Mucosa of rectum (tissue), 2 donors: ENCODE measurements at regions not wholly inside any gene's neighbourhood (a gene's known extent, or its start where the extent isn't known, plus 50 kb on each side); places are given as distances from the start of the nearest gene placed in this dataset.
"Not testable (repeated sequence)": the region's sequence is repeated elsewhere in the genome, so short reads cannot be mapped to it uniquely, and the experiment has no call there.

Experiments
- H3K27ac ChIP-seq, 2 donors: one replicate each; pipeline ENCODE4 v1.7.0; 2013; ENCODE audit warnings: inconsistent platforms in 2 of 2, low read depth in 2 of 2, low read length in 2 of 2
- H3K27me3 ChIP-seq, 2 donors: one replicate each; pipeline ENCODE4 v1.7.0; 2013; ENCODE audit warnings: low read length in 2 of 2; ENCODE audit not compliant: control insufficient read depth in 2 of 2, insufficient read depth in 2 of 2
- H3K36me3 ChIP-seq, 2 donors: one replicate each; pipeline ENCODE4 v1.7.0; 2013; ENCODE audit warnings: low read length in 2 of 2; ENCODE audit not compliant: control insufficient read depth in 2 of 2, insufficient read depth in 2 of 2
- H3K4me1 ChIP-seq, 2 donors: one replicate each; pipeline ENCODE4 v1.7.0; 2013; ENCODE audit warnings: low read length in 2 of 2, mild to moderate bottlenecking in 1 of 2; ENCODE audit not compliant: control insufficient read depth in 2 of 2, insufficient read depth in 2 of 2
- H3K4me3 ChIP-seq, 2 donors: one replicate each; pipeline ENCODE4 v1.7.0; 2013; ENCODE audit warnings: low read length in 2 of 2
- H3K9ac ChIP-seq, 2 donors: one replicate each; pipeline ENCODE4 v1.7.0; 2013; ENCODE audit warnings: low read length in 2 of 2, low read depth in 1 of 2, mild to moderate bottlenecking in 1 of 2
- H3K9me3 ChIP-seq, 2 donors: one replicate each; pipeline ENCODE4 v1.7.0; 2013; ENCODE audit warnings: low read length in 2 of 2; ENCODE audit not compliant: control insufficient read depth in 2 of 2
- donor health status: healthy.
- donor health status: Normal muscosa, but diverticular disease.

DNA sequence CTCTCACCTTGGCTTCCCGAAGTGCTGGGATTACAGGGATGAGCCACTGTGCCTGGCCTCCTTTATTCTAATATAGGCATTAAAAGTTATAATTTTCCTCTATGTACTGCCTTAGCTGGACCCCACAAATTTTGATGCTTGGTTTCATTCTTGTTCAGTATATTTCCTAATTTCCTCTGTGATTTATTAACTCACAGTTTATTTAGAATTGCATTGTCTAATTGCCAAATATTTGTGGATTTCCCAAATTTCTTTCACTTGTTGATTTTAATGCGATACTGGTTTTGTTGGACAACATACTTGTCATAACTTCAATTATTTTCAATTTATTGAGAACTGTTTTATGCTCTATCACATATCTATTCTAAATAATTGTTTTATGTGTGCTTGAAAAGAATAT is 366.0 kb downstream of the OMA1 start:
- no peak overlapping the region for H3K27ac ChIP-seq
- H3K9me3 ChIP-seq, result no peaks in the 10 kb centered on the region
- H3K9ac ChIP-seq, result no peak overlapping the region
- H3K36me3 ChIP-seq, result no peaks in the 10 kb centered on the region
- no peaks in the 10 kb centered on the region for H3K27me3 ChIP-seq
- H3K4me3 ChIP-seq, result no peak overlapping the region
- H3K4me1 ChIP-seq, result no peaks in the 10 kb centered on the region

DNA sequence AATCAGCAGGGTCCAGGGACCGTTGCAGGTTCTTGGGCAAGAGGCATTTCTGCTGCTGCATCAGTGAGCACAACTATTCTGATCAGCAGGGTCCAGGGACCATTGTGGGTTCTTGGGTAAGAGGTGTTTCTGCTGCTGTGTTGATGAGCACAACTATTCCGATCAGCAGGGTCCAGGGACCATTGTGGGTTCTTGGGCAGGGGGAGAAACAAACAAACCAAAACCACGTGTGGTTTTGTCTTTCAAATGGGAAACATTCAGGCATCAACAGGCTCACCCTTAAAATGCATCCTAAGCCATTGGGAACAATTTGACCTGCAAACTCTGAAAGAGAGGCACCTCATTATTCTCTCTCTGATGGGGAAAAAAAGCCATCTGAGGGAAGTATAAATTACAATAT is 377.4 kb downstream of the OMA1 start:
- not testable (repeated sequence) for H3K4me3 ChIP-seq, H3K36me3 ChIP-seq, H3K27ac ChIP-seq, H3K9ac ChIP-seq, H3K27me3 ChIP-seq, H3K4me1 ChIP-seq, H3K9me3 ChIP-seq

DNA sequence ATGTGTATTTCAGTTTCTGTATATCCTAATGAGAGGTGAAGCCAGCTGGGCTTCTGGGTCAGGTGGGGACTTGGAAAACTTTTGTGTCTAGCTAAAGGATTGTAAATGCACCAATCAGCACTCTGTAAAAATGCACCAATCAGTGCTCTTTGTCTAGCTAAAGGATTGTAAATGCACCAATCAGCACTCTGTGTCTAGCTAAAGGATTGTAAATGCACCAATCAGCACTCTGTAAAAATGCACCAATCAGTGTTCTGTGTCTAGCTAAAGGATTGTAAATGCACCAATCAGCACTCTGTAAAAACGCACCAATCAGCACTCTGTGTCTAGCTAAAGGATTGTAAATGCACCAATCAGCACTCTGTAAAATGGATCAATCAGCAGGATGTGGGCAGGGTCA is 379.4 kb downstream of the OMA1 start:
- H3K4me1 ChIP-seq, H3K27ac ChIP-seq, H3K4me3 ChIP-seq, H3K9me3 ChIP-seq, H3K36me3 ChIP-seq, H3K27me3 ChIP-seq, H3K9ac ChIP-seq: not testable (repeated sequence)

DNA sequence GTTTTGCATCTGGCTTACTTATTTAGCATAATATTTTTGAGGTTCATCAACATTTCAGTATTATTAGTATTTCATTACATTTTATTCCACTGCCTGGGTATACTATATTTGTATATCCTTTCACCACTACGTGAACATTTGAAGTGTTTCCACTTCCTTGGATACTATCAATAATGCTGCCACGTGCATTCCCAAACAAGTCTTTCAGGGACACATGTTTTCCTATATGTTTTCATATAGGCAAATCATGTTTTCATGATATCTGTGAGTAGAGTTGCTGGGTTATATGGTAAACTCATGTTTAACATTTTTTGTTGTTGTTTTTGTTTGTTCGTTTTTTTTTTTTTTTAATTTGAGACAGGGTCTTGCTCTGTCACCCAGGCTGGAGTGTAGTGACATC is 380.1 kb downstream of the OMA1 start:
- H3K9ac ChIP-seq, result no peak overlapping the region
- no peaks in the 10 kb centered on the region for H3K4me1 ChIP-seq
- H3K27ac ChIP-seq, result no peak overlapping the region
- no peak overlapping the region for H3K4me3 ChIP-seq
- no peaks in the 10 kb centered on the region for H3K9me3 ChIP-seq
- no peaks in the 10 kb centered on the region for H3K36me3 ChIP-seq
- no peaks in the 10 kb centered on the region for H3K27me3 ChIP-seq

DNA sequence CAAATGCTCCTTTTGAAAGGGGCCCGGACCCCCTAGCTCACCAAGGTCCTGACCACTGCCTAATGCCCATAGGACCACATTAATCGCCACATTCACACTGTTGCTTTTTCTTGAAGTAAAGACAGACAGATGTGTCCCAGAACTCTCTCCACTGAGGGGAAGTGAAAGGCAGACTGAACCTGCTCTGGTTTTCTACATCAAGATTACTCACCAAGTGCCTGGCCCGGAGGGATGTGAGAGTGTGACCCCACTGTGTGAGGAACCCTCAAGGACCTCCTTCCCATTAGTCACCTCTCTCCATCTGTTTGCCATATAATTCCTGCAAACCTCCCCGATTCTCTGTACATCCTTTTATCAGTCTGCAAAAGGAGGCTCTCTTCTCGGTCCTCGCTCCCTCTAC is 381.5 kb downstream of the OMA1 start:
- Histone ChIP-seq H3K4me1 (no peaks in the 10 kb centered on the region), H3K9me3 (no peaks in the 10 kb centered on the region), H3K36me3 (no peaks in the 10 kb centered on the region), H3K27ac (no peak overlapping the region), H3K4me3 (no peak overlapping the region), H3K9ac (no peak overlapping the region), H3K27me3 (no peaks in the 10 kb centered on the region)

DNA sequence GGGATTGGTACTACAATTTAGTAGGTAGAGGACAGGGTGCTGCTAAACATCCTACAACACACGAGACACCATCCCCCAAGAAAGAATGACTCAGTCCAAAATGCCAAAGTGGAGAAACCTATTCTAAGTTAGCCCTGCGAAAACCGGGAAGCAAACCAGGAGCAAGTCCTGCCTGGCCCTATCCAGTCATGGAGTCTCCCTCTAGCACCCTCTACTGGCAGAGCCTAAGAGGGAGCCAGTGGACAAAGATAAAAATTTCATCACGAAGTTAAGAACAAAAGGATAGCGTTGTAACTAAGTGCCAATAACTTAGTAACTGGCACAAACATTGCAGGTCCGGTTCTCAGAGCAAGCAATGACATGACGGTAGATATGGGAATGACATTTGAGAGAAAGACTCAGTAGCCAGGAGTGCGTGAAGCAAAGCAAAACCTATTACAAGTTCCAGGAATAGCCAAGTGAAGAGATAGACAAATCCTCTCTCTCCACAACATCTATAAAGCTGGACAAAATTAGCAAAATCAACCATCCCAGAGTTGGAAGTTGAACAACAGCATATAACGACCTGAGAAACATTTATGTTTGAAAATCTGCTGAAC is 383.5 kb downstream of the OMA1 start:
- Histone ChIP-seq H3K9ac (no peak overlapping the region), H3K36me3 (no peaks in the 10 kb centered on the region), H3K27me3 (no peaks in the 10 kb centered on the region), H3K27ac (no peak overlapping the region), H3K4me3 (no peak overlapping the region), H3K9me3 (no peaks in the 10 kb centered on the region), H3K4me1 (no peaks in the 10 kb centered on the region)

DNA sequence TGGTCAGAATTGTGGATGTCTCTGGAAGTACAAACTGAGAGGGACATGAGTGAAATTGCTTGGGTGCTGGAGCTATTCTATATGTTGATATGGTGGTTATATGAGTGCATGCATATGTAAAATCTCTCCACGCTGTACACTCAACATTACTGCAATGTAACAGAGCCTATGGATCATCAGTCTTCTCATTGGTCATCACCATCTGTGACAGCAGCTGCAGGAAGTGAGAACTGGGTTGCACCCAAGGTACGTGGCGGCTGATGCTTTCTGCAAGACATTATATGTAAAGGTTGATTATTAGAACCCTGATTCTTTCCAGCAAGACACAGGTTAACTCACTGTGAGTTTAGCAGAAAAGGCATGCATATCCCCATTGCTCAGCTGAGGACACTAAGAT is 387.1 kb downstream of the OMA1 start:
- Histone ChIP-seq H3K9me3 (no peaks in the 10 kb centered on the region), H3K4me1 (no peaks in the 10 kb centered on the region), H3K27me3 (no peaks in the 10 kb centered on the region), H3K9ac (no peak overlapping the region), H3K27ac (no peak overlapping the region), H3K36me3 (no peaks in the 10 kb centered on the region), H3K4me3 (no peak overlapping the region)

DNA sequence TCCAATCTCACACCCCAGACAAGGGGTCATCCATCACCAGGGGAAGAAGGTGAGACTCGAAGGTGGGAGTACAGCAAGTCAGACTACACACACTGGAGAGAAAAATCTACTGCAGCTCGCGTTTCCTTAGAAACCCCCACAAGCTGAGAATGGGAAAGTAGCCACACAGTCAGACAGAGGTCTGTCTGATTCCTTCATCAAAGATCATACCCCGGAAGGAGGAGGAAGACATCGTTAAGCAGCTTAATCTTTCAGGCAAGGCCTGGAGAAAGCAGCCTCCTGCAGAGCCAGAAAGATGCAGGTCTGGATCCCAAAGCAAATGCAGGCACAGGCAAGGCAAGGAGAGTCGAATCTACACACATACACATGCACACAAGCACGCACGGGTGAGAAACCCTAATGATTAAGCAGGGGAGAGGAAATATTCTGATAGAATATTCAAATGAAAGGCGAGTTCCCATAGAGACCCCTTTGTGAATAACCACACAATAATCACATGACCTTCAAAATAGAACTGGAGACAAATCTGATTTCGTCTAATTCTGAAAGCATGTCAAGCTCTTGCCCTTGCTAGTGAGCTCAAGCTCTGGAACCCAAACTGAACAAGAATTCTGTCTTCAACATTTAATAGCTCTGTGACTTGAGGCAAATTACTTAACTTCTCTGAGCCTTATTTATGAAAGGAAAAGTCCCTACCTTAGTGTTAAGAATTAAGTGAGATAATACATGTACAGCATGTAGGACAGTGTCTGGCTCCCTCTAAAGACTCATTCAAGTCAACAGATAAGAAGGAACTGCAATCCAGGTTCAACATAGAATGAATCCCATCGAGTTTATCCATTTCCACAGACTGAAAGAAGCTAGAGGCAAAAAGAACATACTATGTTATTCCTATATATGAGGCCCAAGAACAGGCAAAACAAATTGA is 387.8 kb downstream of the OMA1 start:
- H3K4me1 ChIP-seq, result no peaks in the 10 kb centered on the region
- no peaks in the 10 kb centered on the region for H3K27me3 ChIP-seq
- H3K27ac ChIP-seq, result no peak overlapping the region
- no peaks in the 10 kb centered on the region for H3K36me3 ChIP-seq
- H3K9ac ChIP-seq, result no peak overlapping the region
- H3K4me3 ChIP-seq, result no peak overlapping the region
- no peaks in the 10 kb centered on the region for H3K9me3 ChIP-seq

DNA sequence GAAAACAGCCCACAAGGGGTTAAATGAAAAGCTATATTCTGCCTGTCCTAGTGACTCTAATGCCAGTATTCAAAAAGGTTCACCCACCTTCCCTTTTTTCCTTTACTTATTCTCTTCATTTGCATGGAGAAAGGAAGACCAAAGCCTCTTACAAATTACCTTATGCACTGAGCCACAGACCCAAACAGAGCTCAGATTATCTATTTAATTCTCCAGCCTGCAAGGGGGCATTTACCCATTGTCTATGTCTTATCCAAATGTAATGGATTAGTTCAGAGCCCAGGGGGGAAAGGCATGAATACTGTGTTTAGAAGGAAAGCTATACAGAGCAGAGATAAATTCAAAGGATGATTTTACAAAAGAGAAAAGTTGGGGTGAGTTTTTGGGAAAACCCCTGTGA is 388.5 kb downstream of the OMA1 start:
- H3K9me3 ChIP-seq, result no peaks in the 10 kb centered on the region
- H3K27me3 ChIP-seq, result no peaks in the 10 kb centered on the region
- H3K27ac ChIP-seq, result no peak overlapping the region
- H3K4me1 ChIP-seq, result no peaks in the 10 kb centered on the region
- no peaks in the 10 kb centered on the region for H3K36me3 ChIP-seq
- H3K9ac ChIP-seq, result no peak overlapping the region
- H3K4me3 ChIP-seq, result no peak overlapping the region

DNA sequence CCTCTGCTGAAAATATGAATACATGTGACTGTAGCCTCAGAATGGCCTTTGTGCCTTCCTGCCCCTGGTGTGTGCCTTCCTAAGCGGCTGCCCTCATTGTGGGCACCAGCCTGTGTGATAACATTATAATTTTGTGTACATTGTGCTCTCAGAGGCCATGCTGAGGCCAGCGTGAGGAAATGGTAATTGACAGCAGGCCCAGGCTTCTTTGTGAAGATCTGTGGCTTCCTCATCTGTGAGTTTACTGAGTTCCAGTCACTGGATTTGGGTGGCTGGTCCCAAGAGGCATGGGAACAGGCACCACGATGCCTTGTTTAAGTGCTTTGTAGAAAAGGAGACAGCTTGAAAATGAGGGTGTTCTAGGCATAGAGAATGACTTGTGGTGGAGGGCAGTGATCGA is 389.3 kb downstream of the OMA1 start:
- Histone ChIP-seq H3K27ac (no peak overlapping the region), H3K27me3 (no peaks in the 10 kb centered on the region)

More for the DNA sequence above, 389.3 kb downstream of the OMA1 start:
- Histone ChIP-seq H3K9me3 (no peaks in the 10 kb centered on the region), H3K9ac (no peak overlapping the region), H3K4me3 (no peak overlapping the region), H3K36me3 (no peaks in the 10 kb centered on the region), H3K4me1 (no peaks in the 10 kb centered on the region)
